ENCODE measurements at regions not wholly inside any gene's neighbourhood (a gene's known extent, or its start where the extent isn't known, plus 50 kb on each side); places are given as distances from the start of the nearest gene placed in this dataset.

DNA sequence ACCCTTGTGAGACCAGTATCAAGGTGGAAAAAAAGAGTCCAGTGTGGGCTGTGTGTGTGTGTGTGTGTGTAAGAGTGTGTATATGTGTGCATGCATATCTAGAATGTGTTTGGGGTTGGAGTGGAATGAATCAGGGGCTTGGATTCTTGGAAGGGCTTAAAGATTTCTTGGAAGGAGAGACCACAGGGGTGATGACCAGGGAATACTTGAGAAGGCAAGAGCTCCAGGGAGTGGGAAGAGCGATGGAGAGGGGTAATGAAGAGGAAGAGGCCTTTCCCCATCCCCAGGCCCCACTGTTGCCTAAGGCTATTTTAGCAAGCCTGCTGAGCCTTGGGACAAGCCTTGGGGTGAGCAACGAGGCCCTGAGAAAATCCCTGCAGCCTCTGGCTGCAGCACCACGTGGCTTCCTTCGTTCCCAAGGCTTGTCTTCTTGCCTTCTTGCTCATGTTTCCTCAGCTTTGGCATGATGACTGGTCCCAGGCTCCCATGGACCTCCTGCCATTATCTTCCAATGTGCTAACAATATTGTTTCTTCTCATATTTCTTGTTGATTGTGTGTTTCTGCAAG lies 663.4 kb downstream of the INHBA start:
- no peak for TF ChIP-seq POLR2A (IDR thresholded peaks at IDR 0.05; ENCODE audit: low read length)
- no peak for TF ChIP-seq GATA1 (IDR thresholded peaks at IDR 0.05; ENCODE audit: low read depth, low read length)

Measured in erythroblast (primary cell).